ENCODE measurements at regions not wholly inside any gene's neighbourhood (a gene's known extent, or its start where the extent isn't known, plus 50 kb on each side); places are given as distances from the start of the nearest gene placed in this dataset.

DNA sequence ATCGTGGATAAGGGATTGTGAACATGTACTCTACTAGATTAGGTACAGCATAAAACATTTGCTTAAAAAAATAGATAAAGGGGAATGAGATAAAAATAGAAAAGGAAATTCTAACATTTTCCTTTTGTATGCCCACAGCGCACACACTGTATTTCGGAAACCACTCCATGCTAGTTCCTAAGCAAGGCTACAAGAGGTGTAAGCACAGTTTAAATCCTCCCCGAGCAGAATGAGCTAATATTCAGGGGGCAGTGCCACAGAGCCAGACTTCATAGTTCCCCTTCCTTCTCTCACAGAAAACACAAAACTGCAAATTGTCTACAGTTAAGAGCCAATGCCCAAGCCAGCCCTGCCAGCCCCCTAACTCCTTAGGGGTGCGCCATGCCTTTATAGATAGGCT lies 159.4 kb downstream of the ZNF281 start (continued):
- TF ChIP-seq, protein P1, sequence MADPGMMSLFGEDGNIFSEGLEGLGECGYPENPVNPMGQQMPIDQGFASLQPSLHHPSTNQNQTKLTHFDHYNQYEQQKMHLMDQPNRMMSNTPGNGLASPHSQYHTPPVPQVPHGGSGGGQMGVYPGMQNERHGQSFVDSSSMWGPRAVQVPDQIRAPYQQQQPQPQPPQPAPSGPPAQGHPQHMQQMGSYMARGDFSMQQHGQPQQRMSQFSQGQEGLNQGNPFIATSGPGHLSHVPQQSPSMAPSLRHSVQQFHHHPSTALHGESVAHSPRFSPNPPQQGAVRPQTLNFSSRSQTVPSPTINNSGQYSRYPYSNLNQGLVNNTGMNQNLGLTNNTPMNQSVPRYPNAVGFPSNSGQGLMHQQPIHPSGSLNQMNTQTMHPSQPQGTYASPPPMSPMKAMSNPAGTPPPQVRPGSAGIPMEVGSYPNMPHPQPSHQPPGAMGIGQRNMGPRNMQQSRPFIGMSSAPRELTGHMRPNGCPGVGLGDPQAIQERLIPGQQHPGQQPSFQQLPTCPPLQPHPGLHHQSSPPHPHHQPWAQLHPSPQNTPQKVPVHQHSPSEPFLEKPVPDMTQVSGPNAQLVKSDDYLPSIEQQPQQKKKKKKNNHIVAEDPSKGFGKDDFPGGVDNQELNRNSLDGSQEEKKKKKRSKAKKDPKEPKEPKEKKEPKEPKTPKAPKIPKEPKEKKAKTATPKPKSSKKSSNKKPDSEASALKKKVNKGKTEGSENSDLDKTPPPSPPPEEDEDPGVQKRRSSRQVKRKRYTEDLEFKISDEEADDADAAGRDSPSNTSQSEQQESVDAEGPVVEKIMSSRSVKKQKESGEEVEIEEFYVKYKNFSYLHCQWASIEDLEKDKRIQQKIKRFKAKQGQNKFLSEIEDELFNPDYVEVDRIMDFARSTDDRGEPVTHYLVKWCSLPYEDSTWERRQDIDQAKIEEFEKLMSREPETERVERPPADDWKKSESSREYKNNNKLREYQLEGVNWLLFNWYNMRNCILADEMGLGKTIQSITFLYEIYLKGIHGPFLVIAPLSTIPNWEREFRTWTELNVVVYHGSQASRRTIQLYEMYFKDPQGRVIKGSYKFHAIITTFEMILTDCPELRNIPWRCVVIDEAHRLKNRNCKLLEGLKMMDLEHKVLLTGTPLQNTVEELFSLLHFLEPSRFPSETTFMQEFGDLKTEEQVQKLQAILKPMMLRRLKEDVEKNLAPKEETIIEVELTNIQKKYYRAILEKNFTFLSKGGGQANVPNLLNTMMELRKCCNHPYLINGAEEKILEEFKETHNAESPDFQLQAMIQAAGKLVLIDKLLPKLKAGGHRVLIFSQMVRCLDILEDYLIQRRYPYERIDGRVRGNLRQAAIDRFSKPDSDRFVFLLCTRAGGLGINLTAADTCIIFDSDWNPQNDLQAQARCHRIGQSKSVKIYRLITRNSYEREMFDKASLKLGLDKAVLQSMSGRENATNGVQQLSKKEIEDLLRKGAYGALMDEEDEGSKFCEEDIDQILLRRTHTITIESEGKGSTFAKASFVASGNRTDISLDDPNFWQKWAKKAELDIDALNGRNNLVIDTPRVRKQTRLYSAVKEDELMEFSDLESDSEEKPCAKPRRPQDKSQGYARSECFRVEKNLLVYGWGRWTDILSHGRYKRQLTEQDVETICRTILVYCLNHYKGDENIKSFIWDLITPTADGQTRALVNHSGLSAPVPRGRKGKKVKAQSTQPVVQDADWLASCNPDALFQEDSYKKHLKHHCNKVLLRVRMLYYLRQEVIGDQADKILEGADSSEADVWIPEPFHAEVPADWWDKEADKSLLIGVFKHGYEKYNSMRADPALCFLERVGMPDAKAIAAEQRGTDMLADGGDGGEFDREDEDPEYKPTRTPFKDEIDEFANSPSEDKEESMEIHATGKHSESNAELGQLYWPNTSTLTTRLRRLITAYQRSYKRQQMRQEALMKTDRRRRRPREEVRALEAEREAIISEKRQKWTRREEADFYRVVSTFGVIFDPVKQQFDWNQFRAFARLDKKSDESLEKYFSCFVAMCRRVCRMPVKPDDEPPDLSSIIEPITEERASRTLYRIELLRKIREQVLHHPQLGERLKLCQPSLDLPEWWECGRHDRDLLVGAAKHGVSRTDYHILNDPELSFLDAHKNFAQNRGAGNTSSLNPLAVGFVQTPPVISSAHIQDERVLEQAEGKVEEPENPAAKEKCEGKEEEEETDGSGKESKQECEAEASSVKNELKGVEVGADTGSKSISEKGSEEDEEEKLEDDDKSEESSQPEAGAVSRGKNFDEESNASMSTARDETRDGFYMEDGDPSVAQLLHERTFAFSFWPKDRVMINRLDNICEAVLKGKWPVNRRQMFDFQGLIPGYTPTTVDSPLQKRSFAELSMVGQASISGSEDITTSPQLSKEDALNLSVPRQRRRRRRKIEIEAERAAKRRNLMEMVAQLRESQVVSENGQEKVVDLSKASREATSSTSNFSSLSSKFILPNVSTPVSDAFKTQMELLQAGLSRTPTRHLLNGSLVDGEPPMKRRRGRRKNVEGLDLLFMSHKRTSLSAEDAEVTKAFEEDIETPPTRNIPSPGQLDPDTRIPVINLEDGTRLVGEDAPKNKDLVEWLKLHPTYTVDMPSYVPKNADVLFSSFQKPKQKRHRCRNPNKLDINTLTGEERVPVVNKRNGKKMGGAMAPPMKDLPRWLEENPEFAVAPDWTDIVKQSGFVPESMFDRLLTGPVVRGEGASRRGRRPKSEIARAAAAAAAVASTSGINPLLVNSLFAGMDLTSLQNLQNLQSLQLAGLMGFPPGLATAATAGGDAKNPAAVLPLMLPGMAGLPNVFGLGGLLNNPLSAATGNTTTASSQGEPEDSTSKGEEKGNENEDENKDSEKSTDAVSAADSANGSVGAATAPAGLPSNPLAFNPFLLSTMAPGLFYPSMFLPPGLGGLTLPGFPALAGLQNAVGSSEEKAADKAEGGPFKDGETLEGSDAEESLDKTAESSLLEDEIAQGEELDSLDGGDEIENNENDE (IDR thresholded peaks at IDR 0.05; ENCODE audit: insufficient replicate concordance, low read length): no peak
- TF ChIP-seq ZNF274 (IDR thresholded peaks at IDR 0.05; ENCODE audit: borderline replicate concordance, extremely low read depth, low read length) (no peak), EZH2 (IDR thresholded peaks at IDR 0.05; ENCODE audit: low read depth, low read length, severe bottlenecking) (no peak), FOSL1 (IDR thresholded peaks at IDR 0.05; ENCODE audit: insufficient read depth, low read depth, low read length) (no peak), EP300 (IDR thresholded peaks at IDR 0.05; ENCODE audit: borderline replicate concordance in 1 of 2, low read depth in 2 of 2, low read length in 2 of 2) (no peak), MAFK (IDR thresholded peaks at IDR 0.05; ENCODE audit: low read depth, low read length) (no peak), ASH2L (IDR thresholded peaks at IDR 0.05; ENCODE audit: low read length) (no peak), CBX8 (IDR thresholded peaks at IDR 0.05; ENCODE audit: borderline replicate concordance, low read depth, low read length) (no peak)

Measured in H1 (cell line).